ENCODE measurements at regions not wholly inside any gene's neighbourhood (a gene's known extent, or its start where the extent isn't known, plus 50 kb on each side); places are given as distances from the start of the nearest gene placed in this dataset.

DNA sequence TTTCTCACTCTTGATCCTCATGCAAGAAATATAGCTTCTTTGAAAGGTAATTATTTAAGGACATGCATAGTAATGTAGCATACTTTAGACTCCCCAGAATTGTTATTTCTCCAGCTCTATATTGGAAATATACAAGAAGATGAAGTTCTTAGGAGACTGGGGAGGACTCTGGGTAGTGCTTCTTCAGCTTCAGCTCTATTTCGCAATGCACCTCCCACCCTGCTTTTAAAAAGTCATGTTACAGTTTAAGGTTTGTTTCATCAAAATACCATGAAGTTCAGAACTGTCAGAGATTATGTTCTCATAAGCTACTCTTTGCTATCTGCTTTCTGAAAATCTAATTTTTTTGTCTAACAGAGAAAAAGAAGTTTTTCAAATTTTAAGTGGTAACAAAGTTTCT lies 586.2 kb upstream of the ADGRL4 start:
- H3K27me3 Mint-ChIP-seq = no peaks in the 10 kb centered on the region
- H3K4me1 Mint-ChIP-seq = peaks cover 6% of the 10 kb centered on the region
- no peak overlapping the region for H3K27ac Mint-ChIP-seq
- no peak overlapping the region for H3K4me3 Mint-ChIP-seq
- TF ChIP-seq, protein P1, sequence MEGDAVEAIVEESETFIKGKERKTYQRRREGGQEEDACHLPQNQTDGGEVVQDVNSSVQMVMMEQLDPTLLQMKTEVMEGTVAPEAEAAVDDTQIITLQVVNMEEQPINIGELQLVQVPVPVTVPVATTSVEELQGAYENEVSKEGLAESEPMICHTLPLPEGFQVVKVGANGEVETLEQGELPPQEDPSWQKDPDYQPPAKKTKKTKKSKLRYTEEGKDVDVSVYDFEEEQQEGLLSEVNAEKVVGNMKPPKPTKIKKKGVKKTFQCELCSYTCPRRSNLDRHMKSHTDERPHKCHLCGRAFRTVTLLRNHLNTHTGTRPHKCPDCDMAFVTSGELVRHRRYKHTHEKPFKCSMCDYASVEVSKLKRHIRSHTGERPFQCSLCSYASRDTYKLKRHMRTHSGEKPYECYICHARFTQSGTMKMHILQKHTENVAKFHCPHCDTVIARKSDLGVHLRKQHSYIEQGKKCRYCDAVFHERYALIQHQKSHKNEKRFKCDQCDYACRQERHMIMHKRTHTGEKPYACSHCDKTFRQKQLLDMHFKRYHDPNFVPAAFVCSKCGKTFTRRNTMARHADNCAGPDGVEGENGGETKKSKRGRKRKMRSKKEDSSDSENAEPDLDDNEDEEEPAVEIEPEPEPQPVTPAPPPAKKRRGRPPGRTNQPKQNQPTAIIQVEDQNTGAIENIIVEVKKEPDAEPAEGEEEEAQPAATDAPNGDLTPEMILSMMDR (IDR thresholded peaks at IDR 0.05) = no peak
- ATAC-seq (ENCODE audit: low read depth) (no peak), DNase-seq (no peak)
- intact Hi-C loops (cut with micrococcal nuclease) = no loop called here
- ChIA-PET POLR2A (no interaction called here), CTCF (no interaction called here)
- no peaks in the 10 kb centered on the region for H3K36me3 Mint-ChIP-seq (ENCODE audit: low read depth)
- no peaks in the 10 kb centered on the region for H3K9me3 Mint-ChIP-seq

DNA sequence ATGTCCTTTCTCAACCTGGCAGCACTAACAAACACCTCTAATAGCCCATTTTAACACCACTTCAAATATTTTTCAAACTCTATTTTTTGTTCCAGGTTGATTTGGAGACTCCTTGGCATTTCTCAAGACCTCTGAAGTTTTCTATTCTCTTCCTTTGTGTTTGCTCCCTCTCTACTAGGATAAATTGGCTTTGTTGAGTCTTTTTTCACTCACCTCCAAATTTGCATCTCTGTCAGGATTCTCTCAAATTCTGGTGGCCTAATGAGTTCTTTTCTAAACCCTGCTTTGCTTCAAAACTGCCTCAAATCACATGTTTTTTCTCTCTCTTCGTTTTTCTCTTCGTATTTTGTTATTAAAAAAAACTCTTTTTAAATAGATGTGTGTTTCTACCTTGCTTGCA lies 582.2 kb upstream of the ADGRL4 start:
- ChIA-PET CTCF (interaction anchor here (0.7 kb wide), 1 partner anchor 95 kb away, joined by 3 read pairs; no protein-coding TSS in a partner anchor), POLR2A (no interaction called here)
- TF ChIP-seq, protein P1 (IDR thresholded peaks at IDR 0.05) = no peak
- DNase-seq = no peak
- H3K9me3 Mint-ChIP-seq = no peaks in the 10 kb centered on the region
- H3K36me3 Mint-ChIP-seq (ENCODE audit: low read depth) = no peaks in the 10 kb centered on the region
- intact Hi-C loops (cut with micrococcal nuclease) = loop anchor here (10.0 kb wide), 1 partner anchor 836 kb away; no protein-coding TSS in a partner anchor
- no peak overlapping the region for H3K4me3 Mint-ChIP-seq
- ATAC-seq (ENCODE audit: low read depth) = no peak
- no peak overlapping the region for H3K27ac Mint-ChIP-seq
- no peaks in the 10 kb centered on the region for H3K27me3 Mint-ChIP-seq
- peaks cover 6% of the 10 kb centered on the region for H3K4me1 Mint-ChIP-seq

DNA sequence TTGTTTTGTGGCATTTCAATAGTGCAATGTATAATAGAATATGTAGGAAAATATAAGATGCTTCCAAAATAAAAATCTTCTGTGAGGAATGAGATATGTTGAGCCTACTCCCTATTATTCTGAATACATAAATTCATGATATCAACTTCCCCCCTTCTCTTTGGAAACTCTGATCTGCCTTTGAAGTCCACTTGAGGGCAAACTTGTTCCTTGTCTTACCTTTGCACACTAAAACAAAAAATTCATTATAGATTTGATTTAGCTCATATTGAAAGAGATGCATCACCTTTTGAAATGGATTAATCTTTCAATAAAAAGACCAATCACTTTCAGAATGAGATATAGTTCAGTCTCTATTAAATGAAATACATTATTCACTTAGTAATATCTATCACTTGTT lies 580.7 kb upstream of the ADGRL4 start:
- DNase-seq = no peak
- TF ChIP-seq, protein P1 (IDR thresholded peaks at IDR 0.05) = no peak
- ChIA-PET CTCF (no interaction called here), POLR2A (no interaction called here)
- H3K4me1 Mint-ChIP-seq = peaks cover 6% of the 10 kb centered on the region
- intact Hi-C loops (cut with micrococcal nuclease) = loop anchor here (10.0 kb wide), 1 partner anchor 838 kb away; no protein-coding TSS in a partner anchor
- H3K27ac Mint-ChIP-seq = no peak overlapping the region
- no peak overlapping the region for H3K4me3 Mint-ChIP-seq
- no peaks in the 10 kb centered on the region for H3K9me3 Mint-ChIP-seq
- no peaks in the 10 kb centered on the region for H3K36me3 Mint-ChIP-seq (ENCODE audit: low read depth)
- no peaks in the 10 kb centered on the region for H3K27me3 Mint-ChIP-seq
- ATAC-seq (ENCODE audit: low read depth) = no peak

DNA sequence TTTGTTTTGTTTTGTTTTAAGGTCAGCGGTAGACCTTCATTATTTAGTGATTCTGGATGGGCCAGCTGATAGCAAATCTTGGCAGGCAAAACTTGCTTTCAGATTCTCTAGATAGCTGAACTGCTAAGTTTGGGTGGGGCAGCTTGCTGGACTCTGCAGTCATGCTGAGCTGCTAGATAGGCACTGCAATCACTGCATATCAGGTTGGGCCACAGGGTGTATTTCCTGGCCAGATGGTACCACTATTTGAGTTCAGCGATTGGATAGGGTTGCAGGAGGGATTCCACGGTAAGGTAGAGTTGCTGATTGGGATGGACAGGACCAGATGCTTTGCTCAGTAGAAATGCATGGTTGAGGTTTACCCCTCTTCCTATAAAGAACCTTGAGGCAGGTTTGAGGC lies 579.3 kb upstream of the ADGRL4 start:
- Mint-ChIP-seq H3K36me3 (ENCODE audit: low read depth) (no peaks in the 10 kb centered on the region), H3K4me1 (peaks cover 6% of the 10 kb centered on the region), H3K27ac (no peak overlapping the region), H3K9me3 (no peaks in the 10 kb centered on the region), H3K4me3 (no peak overlapping the region), H3K27me3 (no peaks in the 10 kb centered on the region)
- intact Hi-C loops (cut with micrococcal nuclease) = loop anchor here (10.0 kb wide), 1 partner anchor 839 kb away; no protein-coding TSS in a partner anchor
- ChIA-PET CTCF (no interaction called here), POLR2A (no interaction called here)
- no peak for ATAC-seq (ENCODE audit: low read depth)
- DNase-seq = no peak
- TF ChIP-seq, protein P1 (IDR thresholded peaks at IDR 0.05) = no peak

DNA sequence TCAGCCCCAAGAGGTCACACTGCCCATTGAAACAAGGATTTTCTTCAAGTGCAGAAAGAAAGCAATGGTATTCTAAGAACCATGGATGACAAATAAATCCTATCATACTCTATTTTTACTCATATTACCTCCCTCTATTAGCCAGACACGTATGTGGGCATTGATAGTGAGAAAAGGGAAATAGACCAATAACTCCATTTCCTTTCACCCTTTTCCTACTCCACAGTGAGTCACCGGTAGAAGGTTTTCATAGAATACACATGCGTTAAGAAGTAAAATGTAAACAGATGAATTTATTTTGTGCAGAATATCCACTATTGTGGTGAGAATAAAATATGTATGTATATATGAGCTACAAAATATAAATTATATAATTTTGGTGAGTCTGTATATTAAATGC lies 568.9 kb upstream of the ADGRL4 start:
- TF ChIP-seq, protein P1 (IDR thresholded peaks at IDR 0.05) = no peak
- Mint-ChIP-seq H3K4me3 (no peak overlapping the region), H3K9me3 (no peaks in the 10 kb centered on the region), H3K27ac (no peak overlapping the region), H3K36me3 (ENCODE audit: low read depth) (no peaks in the 10 kb centered on the region), H3K27me3 (no peaks in the 10 kb centered on the region), H3K4me1 (no peaks in the 10 kb centered on the region)
- DNase-seq = no peak
- intact Hi-C loops (cut with micrococcal nuclease) = no loop called here
- ChIA-PET CTCF (no interaction called here), POLR2A (no interaction called here)
- no peak for ATAC-seq (ENCODE audit: low read depth)
